ENCODE measurements at regions not wholly inside any gene's neighbourhood (a gene's known extent, or its start where the extent isn't known, plus 50 kb on each side); places are given as distances from the start of the nearest gene placed in this dataset.

DNA sequence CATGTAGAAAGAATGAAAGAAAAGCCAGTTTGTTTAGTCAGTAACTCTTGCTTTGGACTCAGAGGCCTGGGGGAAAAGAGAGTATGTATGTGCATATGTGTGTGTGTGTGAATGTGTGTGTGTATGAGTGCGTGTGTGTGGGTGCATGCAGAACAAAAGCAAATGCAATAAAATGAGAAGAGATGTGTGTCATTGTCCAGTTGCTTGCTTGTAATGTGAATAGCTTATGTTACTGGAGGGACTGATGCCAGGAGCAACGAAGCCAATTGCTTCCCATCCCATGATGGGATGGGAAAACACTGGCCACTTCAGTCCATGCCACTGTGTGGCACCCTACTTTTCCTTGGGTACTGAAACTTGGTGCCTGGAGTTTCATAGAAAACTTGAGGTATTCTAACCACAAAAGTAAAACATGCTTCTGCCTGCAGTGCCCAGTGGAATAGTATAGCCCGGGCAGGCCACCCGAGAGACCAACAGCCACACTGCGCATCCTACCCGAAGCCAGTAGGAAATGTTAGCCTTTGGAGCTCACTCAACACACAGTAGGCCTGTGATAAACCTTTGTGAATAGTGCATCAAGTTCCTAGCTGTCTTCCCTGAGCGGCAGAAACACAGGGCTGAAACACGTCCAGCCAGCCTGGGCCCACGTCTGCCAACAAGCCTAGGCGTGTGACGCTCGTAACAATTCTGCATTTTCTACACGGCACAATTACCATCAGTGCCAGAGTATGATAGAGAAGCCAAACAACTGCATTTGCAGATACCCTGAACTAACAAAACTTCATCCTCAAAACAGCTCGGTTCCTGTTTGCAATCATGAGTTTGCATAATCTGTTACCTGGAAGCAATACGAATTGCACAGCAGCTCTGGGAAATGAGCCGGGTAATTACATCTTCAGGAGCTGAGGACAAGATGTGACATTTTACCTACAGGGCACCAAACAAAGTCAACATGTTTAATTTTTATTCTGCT is 198.1 kb downstream of the SYK start:
- no peaks in the 10 kb centered on the region for H3K27me3 ChIP-seq
- no peak overlapping the region for H3K4me3 ChIP-seq
- H3K27ac ChIP-seq: no peak overlapping the region
- WGBS, 2 donors: 75 to 78% methylated on average over 15 to 16 of the region's 16 CpGs
- no peaks in the 10 kb centered on the region for H3K9me3 ChIP-seq
- TF ChIP-seq, protein P1, sequence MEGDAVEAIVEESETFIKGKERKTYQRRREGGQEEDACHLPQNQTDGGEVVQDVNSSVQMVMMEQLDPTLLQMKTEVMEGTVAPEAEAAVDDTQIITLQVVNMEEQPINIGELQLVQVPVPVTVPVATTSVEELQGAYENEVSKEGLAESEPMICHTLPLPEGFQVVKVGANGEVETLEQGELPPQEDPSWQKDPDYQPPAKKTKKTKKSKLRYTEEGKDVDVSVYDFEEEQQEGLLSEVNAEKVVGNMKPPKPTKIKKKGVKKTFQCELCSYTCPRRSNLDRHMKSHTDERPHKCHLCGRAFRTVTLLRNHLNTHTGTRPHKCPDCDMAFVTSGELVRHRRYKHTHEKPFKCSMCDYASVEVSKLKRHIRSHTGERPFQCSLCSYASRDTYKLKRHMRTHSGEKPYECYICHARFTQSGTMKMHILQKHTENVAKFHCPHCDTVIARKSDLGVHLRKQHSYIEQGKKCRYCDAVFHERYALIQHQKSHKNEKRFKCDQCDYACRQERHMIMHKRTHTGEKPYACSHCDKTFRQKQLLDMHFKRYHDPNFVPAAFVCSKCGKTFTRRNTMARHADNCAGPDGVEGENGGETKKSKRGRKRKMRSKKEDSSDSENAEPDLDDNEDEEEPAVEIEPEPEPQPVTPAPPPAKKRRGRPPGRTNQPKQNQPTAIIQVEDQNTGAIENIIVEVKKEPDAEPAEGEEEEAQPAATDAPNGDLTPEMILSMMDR (IDR thresholded peaks at IDR 0.05): no peak
- TF ChIP-seq POLR2A (IDR thresholded peaks at IDR 0.05): no peak
- no peak for TF ChIP-seq EP300 (IDR thresholded peaks at IDR 0.05)
- no peak for DNase-seq (ENCODE audit: low spot score in 2 of 2)
- H3K36me3 ChIP-seq: no peaks in the 10 kb centered on the region
- H3K4me1 ChIP-seq: no peaks in the 10 kb centered on the region

DNA sequence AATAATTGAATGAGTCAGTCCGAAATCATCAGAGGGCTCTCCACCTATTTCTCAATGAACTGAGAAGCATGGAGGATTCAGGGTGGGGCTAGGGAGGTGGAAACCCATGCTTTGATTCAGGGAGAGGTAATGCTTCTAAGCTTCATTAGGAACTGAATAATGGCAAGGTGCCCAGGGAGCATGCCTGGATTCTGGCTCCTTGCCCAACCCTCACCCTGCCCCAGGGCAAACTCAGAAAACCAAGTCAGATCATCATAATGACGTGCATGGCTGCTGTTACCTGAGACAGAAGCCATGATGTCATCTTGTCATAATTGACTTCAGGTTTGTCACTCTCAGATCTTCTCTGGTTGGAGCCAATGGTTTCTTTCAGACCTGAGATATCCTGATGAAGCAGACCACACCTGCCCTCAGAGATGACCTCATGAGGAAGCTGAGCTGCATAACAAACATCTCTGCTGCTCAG is 199.6 kb downstream of the SYK start:
- no peak overlapping the region for H3K4me3 ChIP-seq
- DNase-seq (ENCODE audit: low spot score in 2 of 2): no peak
- H3K4me1 ChIP-seq: no peaks in the 10 kb centered on the region
- H3K9me3 ChIP-seq: no peaks in the 10 kb centered on the region
- H3K27ac ChIP-seq: no peak overlapping the region
- TF ChIP-seq, protein P1 (IDR thresholded peaks at IDR 0.05): no peak
- TF ChIP-seq EP300 (IDR thresholded peaks at IDR 0.05) (no peak), POLR2A (IDR thresholded peaks at IDR 0.05) (no peak)
- H3K27me3 ChIP-seq: no peaks in the 10 kb centered on the region
- no peaks in the 10 kb centered on the region for H3K36me3 ChIP-seq
- WGBS, 2 donors: 65 to 75% methylated on average over 2 of the region's 2 CpGs

DNA sequence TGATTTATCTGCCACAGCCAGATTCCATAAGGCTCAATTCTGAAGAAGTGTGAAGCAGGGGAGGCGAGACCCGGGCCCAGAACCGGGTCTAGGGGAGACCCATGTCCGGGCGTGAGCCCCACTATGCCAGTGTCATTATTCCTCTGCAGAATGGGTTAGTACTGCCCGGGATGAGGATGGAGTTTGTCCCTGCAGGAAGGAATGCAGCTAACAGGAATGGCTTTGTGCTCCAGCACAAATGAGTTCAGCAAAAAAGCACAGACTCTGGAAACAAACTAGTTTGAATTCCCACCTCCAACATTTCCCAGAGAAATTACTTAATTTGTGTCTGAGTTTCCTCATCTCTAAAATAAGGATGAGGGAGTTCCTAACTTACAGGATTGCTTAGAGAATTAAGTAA is 202.9 kb downstream of the SYK start:
- TF ChIP-seq EP300 (IDR thresholded peaks at IDR 0.05) (no peak), POLR2A (IDR thresholded peaks at IDR 0.05) (no peak)
- TF ChIP-seq, protein P1 (IDR thresholded peaks at IDR 0.05): no peak
- WGBS, 2 donors: 85 to 93% methylated on average over 6 of the region's 6 CpGs
- H3K4me1 ChIP-seq: no peaks in the 10 kb centered on the region
- H3K27me3 ChIP-seq: no peaks in the 10 kb centered on the region
- H3K4me3 ChIP-seq: no peak overlapping the region
- H3K36me3 ChIP-seq: no peaks in the 10 kb centered on the region
- DNase-seq (ENCODE audit: low spot score in 2 of 2): no peak
- H3K9me3 ChIP-seq: peaks cover 0 to 3% (median 0%) of the 10 kb centered on the region in 4 donors
- H3K27ac ChIP-seq: no peak overlapping the region

DNA sequence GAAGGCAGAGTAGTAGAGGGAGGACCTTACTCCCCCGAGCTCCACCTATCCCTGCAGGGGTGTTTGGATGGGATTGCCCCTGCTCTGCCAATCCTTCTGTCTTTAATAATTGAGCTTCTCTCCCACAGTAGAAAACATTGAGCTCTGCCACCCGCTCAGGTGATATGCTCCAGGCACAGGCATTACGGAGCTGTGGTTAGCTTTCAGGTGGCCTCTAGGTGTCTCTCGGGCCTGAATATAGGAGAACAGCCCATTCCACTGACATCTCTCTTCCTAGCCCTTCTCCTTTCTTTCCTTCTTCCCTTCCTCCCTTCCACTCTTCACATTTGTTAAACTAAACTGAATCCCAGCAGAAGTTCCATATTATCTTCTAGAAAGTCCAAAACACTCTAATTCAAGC is 203.4 kb downstream of the SYK start:
- no peak for DNase-seq (ENCODE audit: low spot score in 2 of 2)
- Histone ChIP-seq H3K9me3 (peaks cover 0 to 3% (median 0%) of the 10 kb centered on the region in 4 donors), H3K27ac (no peak overlapping the region), H3K4me1 (no peaks in the 10 kb centered on the region), H3K27me3 (no peaks in the 10 kb centered on the region), H3K36me3 (no peaks in the 10 kb centered on the region), H3K4me3 (no peak overlapping the region)
- WGBS, 2 donors: 73 to 77% methylated on average over 4 of the region's 4 CpGs
- TF ChIP-seq EP300 (IDR thresholded peaks at IDR 0.05) (no peak), POLR2A (IDR thresholded peaks at IDR 0.05) (no peak)
- TF ChIP-seq, protein P1 (IDR thresholded peaks at IDR 0.05): no peak

DNA sequence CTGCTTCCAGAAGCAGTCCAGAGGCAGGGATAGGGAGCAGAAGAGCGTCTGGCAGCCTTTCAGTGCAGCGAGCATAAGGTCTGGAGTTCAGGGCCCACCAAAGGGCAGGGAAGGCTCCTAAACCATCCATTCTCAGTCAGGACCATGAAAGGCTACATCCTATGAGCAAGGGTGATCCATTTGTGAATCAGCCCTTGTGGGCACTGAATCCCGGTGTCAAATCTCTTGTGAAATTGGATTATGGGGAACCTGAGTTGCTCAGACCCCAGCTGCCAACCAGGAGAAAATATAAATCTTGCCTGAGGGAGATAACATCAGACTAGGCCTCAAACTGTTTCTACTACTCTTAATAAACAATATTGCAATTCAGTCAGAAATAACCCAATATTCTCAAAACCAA is 204.4 kb downstream of the SYK start:
- WGBS, 2 donors: 82 to 97% methylated on average over 3 of the region's 3 CpGs
- Histone ChIP-seq H3K27me3 (no peaks in the 10 kb centered on the region), H3K4me1 (no peaks in the 10 kb centered on the region), H3K4me3 (no peak overlapping the region), H3K36me3 (no peaks in the 10 kb centered on the region), H3K9me3 (peaks cover 0 to 3% (median 0%) of the 10 kb centered on the region in 4 donors), H3K27ac (no peak overlapping the region)
- TF ChIP-seq, protein P1 (IDR thresholded peaks at IDR 0.05): no peak
- TF ChIP-seq EP300 (IDR thresholded peaks at IDR 0.05) (no peak), POLR2A (IDR thresholded peaks at IDR 0.05) (no peak)
- DNase-seq (ENCODE audit: low spot score in 2 of 2): no peak
